ENCODE measurements at regions not wholly inside any gene's neighbourhood (a gene's known extent, or its start where the extent isn't known, plus 50 kb on each side); places are given as distances from the start of the nearest gene placed in this dataset.

DNA sequence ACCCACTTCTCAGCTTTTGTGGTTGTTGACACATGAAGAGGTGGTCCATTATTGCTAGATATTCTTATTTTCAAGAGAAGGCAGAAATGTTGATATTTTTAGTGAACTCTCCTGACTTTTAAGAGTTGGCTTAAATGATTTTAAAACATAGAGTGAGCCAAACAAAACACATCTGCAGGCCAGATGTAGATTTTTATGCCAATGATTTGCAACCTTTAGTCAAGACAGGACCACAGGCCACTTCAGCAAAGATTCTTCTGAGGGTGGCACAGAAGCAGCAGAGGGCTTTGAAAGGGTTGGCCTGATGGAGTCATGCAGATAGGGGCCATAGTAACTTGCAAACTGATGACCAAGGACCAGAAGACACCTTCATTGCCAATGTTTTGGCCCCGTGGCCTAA lies 276.5 kb upstream of the P2RY1 start:
- TF ChIP-seq EZH2 (IDR thresholded peaks at IDR 0.05; ENCODE audit: low read depth, unreplicated experiment) (no peak), CREB1 (CRISPR knock-in tag; IDR thresholded peaks at IDR 0.05; ENCODE audit: low read depth) (no peak)
- TF ChIP-seq, protein P1, sequence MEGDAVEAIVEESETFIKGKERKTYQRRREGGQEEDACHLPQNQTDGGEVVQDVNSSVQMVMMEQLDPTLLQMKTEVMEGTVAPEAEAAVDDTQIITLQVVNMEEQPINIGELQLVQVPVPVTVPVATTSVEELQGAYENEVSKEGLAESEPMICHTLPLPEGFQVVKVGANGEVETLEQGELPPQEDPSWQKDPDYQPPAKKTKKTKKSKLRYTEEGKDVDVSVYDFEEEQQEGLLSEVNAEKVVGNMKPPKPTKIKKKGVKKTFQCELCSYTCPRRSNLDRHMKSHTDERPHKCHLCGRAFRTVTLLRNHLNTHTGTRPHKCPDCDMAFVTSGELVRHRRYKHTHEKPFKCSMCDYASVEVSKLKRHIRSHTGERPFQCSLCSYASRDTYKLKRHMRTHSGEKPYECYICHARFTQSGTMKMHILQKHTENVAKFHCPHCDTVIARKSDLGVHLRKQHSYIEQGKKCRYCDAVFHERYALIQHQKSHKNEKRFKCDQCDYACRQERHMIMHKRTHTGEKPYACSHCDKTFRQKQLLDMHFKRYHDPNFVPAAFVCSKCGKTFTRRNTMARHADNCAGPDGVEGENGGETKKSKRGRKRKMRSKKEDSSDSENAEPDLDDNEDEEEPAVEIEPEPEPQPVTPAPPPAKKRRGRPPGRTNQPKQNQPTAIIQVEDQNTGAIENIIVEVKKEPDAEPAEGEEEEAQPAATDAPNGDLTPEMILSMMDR (conservative IDR thresholded peaks at IDR 0.05; ENCODE audit: low read depth in 2 of 2): no peak
